GM23248 (cell line): ENCODE measurements at regions not wholly inside any gene's neighbourhood (a gene's known extent, or its start where the extent isn't known, plus 50 kb on each side); places are given as distances from the start of the nearest gene placed in this dataset.
A peak's percentile ranks its signal among the peaks of the same experiment; 100 is the strongest.

Experiments
- DNase-seq: peaks from one replicate; pipeline ENCODE4 v3.0.0-alpha.2; 2015
- H2AFZ ChIP-seq: fragments of 200-600 bp; sonication (generic); 2 replicates; pipeline ENCODE4 v1.6.1; 2016; ENCODE audit warnings: antibody characterized with exemption
- H3F3A ChIP-seq: fragments of 200-600 bp; sonication (generic); 2 replicates; pipeline ENCODE4 v1.6.1; 2016; ENCODE audit warnings: mild to moderate bottlenecking, antibody characterized with exemption, mixed run types; ENCODE audit not compliant: insufficient read depth
- H3K27ac ChIP-seq: fragments of 200-600 bp; sonication (generic); 2 replicates; pipeline ENCODE4 v1.5.1; 2016; ENCODE audit warnings: mild to moderate bottlenecking
- H3K27me3 ChIP-seq: fragments of 200-600 bp; sonication (generic); replicated peaks from 2 replicates; pipeline ENCODE4 v1.6.1; 2016; ENCODE audit warnings: mild to moderate bottlenecking; ENCODE audit not compliant: insufficient read depth
- H3K36me3 ChIP-seq: fragments of 200-600 bp; sonication (generic); 2 replicates; pipeline ENCODE4 v1.6.1; 2016; ENCODE audit warnings: low read depth, mild to moderate bottlenecking
- H3K4me1 ChIP-seq: fragments of 200-600 bp; sonication (generic); 2 replicates; pipeline ENCODE4 v1.6.1; 2016; ENCODE audit warnings: mild to moderate bottlenecking; ENCODE audit not compliant: insufficient read depth
- H3K4me2 ChIP-seq: fragments of 200-600 bp; sonication (generic); one replicate; pipeline ENCODE4 v1.6.1; 2016; ENCODE audit warnings: mild to moderate bottlenecking; ENCODE audit not compliant: unreplicated experiment
- H3K4me3 ChIP-seq: fragments of 200-600 bp; sonication (generic); 2 replicates; pipeline ENCODE4 v1.5.1; 2016; ENCODE audit warnings: mild to moderate bottlenecking
- H3K79me2 ChIP-seq: fragments of 200-600 bp; sonication (generic); 2 replicates; pipeline ENCODE4 v1.6.1; 2016; ENCODE audit warnings: mild to moderate bottlenecking; ENCODE audit not compliant: insufficient read depth
- H3K9ac ChIP-seq: fragments of 200-600 bp; sonication (generic); 2 replicates; pipeline ENCODE4 v1.6.1; 2016; ENCODE audit warnings: mild to moderate bottlenecking
- H3K9me2 ChIP-seq: fragments of 200-600 bp; sonication (generic); 2 replicates; pipeline ENCODE4 v1.6.1; 2016; ENCODE audit warnings: mixed run types, mild to moderate bottlenecking, moderate library complexity; ENCODE audit not compliant: insufficient read depth
- H3K9me3 ChIP-seq: fragments of 200-600 bp; sonication (generic); one replicate; pipeline ENCODE4 v1.6.1; 2017; ENCODE audit warnings: low read depth
- H4K20me1 ChIP-seq: fragments of 200-600 bp; sonication (generic); 2 replicates; pipeline ENCODE4 v1.6.0; 2016; ENCODE audit not compliant: insufficient read depth
- EZH2 ChIP-seq: fragments of 200-600 bp; sonication (generic); IDR thresholded peaks from 2 replicates; pipeline ENCODE4 v1.6.1; 2018; ENCODE audit warnings: antibody characterized with exemption, mild to moderate bottlenecking; ENCODE audit not compliant: insufficient read depth, poor library complexity, severe bottlenecking
- EZH2phosphoT487 ChIP-seq: fragments of 200-600 bp; sonication (generic); IDR thresholded peaks from 2 replicates; pipeline ENCODE4 v1.6.1; 2018; ENCODE audit warnings: antibody characterized with exemption, moderate library complexity, mild to moderate bottlenecking, low read depth; ENCODE audit not compliant: insufficient read depth
- WGBS, 2 experiments: methylation state at CpG; one replicate each; pipeline ENCODE4 v1.1.6; 2015 to 2017; ENCODE audit warnings: low lambda C conversion rate in 2 of 2, low coverage in 1 of 2; ENCODE audit errors: missing lambda C conversion rate in 2 of 2; 5-methylcytosine and 5-hydroxymethylcytosine counted together
- in situ Hi-C: fragments of 300-500 bp; cut with MboI; formaldehyde crosslinking; loops from 2 replicates; pipeline ENCODE4 v1.15.0; 2020

GRCh38 chr12:92339198-92339821 is 193.7 kb upstream of the BTG1 start:
- Histone ChIP-seq H3K9ac (no peak overlapping the region), H3F3A (no peaks in the 10 kb centered on the region), H3K27me3 (no peaks in the 10 kb centered on the region), H3K27ac (no peak overlapping the region), H3K4me2 (no peak overlapping the region), H4K20me1 (no peaks in the 10 kb centered on the region), H2AFZ (no peak overlapping the region), H3K4me3 (no peak overlapping the region), H3K4me1 (no peaks in the 10 kb centered on the region), H3K9me3 (no peaks in the 10 kb centered on the region), H3K36me3 (no peaks in the 10 kb centered on the region), H3K9me2 (no peaks in the 10 kb centered on the region), H3K79me2 (no peaks in the 10 kb centered on the region)
- no peak for DNase-seq
- WGBS, 2 experiments: 88 to 90% methylated on average over 13 of the region's 13 CpGs
- TF ChIP-seq EZH2phosphoT487 (no peak), EZH2 (no peak)
- in situ Hi-C loops: no loop called here

GRCh38 chr12:92338671-92339070 is 193.0 kb upstream of the BTG1 start:
- H3K79me2 ChIP-seq: no peaks in the 10 kb centered on the region
- no peaks in the 10 kb centered on the region for H3K9me2 ChIP-seq
- DNase-seq: no peak
- H3F3A ChIP-seq: no peaks in the 10 kb centered on the region
- H4K20me1 ChIP-seq: no peaks in the 10 kb centered on the region
- in situ Hi-C loops: no loop called here
- TF ChIP-seq EZH2: no peak
- TF ChIP-seq EZH2phosphoT487: no peak
- H3K4me3 ChIP-seq: no peak overlapping the region
- no peaks in the 10 kb centered on the region for H3K36me3 ChIP-seq
- no peak overlapping the region for H3K4me2 ChIP-seq
- H3K9ac ChIP-seq: no peak overlapping the region
- H3K9me3 ChIP-seq: no peaks in the 10 kb centered on the region
- H3K27me3 ChIP-seq: no peaks in the 10 kb centered on the region
- no peak overlapping the region for H2AFZ ChIP-seq
- H3K4me1 ChIP-seq: no peaks in the 10 kb centered on the region
- 89 to 95% methylated on average over 1 of the region's 1 CpG for WGBS, 2 experiments
- H3K27ac ChIP-seq: no peak overlapping the region

- Histone ChIP-seq H3K79me2 (no peaks in the 10 kb centered on the region), H2AFZ (no peak overlapping the region), H3K4me2 (no peak overlapping the region), H3K27ac (no peak overlapping the region), H3F3A (no peaks in the 10 kb centered on the region), H3K9me3 (no peaks in the 10 kb centered on the region), H3K4me1 (no peaks in the 10 kb centered on the region), H3K9me2 (no peaks in the 10 kb centered on the region), H3K27me3 (no peaks in the 10 kb centered on the region), H4K20me1 (no peaks in the 10 kb centered on the region), H3K36me3 (no peaks in the 10 kb centered on the region), H3K9ac (no peak overlapping the region), H3K4me3 (no peak overlapping the region)
- in situ Hi-C loops: no loop called here
- WGBS, 2 experiments: 84 to 86% methylated on average over 2 of the region's 2 CpGs
- TF ChIP-seq EZH2 (no peak), EZH2phosphoT487 (no peak)
- DNase-seq: no peak
Measured at GRCh38 chr12:92338102-92338501, 192.5 kb upstream of the BTG1 start.

GRCh38 chr12:92337128-92337527 is 191.5 kb upstream of the BTG1 start:
- Histone ChIP-seq H3K9me2 (no peaks in the 10 kb centered on the region), H3K27me3 (no peaks in the 10 kb centered on the region), H4K20me1 (no peaks in the 10 kb centered on the region), H3K27ac (no peak overlapping the region), H3F3A (no peaks in the 10 kb centered on the region), H3K9me3 (no peaks in the 10 kb centered on the region), H3K4me1 (no peaks in the 10 kb centered on the region), H2AFZ (peak overlapping the region; percentile 9; the same call in 1 of the 2 replicates), H3K79me2 (no peaks in the 10 kb centered on the region), H3K4me3 (no peak overlapping the region), H3K9ac (no peak overlapping the region), H3K36me3 (no peaks in the 10 kb centered on the region), H3K4me2 (no peak overlapping the region)
- in situ Hi-C loops: no loop called here
- TF ChIP-seq EZH2 (no peak), EZH2phosphoT487 (no peak)
- 86 to 89% methylated on average over 4 of the region's 4 CpGs for WGBS, 2 experiments
- DNase-seq: no peak
